ENCODE measurements at regions not wholly inside any gene's neighbourhood (a gene's known extent, or its start where the extent isn't known, plus 50 kb on each side); places are given as distances from the start of the nearest gene placed in this dataset.
"Not testable (repeated sequence)": the region's sequence is repeated elsewhere in the genome, so short reads cannot be mapped to it uniquely, and the experiment has no call there.

- not testable (repeated sequence) for H3K23me2 ChIP-seq (ENCODE audit: insufficient read length, low read depth, low read length, poor library complexity, severe bottlenecking); H4K91ac ChIP-seq (ENCODE audit: insufficient read length, low read depth, low read length); H3T11ph ChIP-seq (ENCODE audit: low read length); H2BK5ac ChIP-seq (ENCODE audit: insufficient read length, low read length); H3K27me3 ChIP-seq (ENCODE audit: insufficient read depth, low read length); H3K4me2 ChIP-seq (ENCODE audit: insufficient read depth, insufficient read length, low read length); H3K14ac ChIP-seq (ENCODE audit: insufficient read depth, low read length); DNase-seq; H3K4me1 ChIP-seq (ENCODE audit: insufficient read depth, low read length); H3K4ac ChIP-seq (ENCODE audit: low read depth, low read length); H3K18ac ChIP-seq (ENCODE audit: insufficient read length, low read depth, low read length); H3K23ac ChIP-seq (ENCODE audit: insufficient read length, low read depth, low read length); H3K36me3 Mint-ChIP-seq (ENCODE audit: insufficient read depth in 1 of 3, low read depth in 3 of 3); H3K27ac ChIP-seq (ENCODE audit: insufficient read length, low read depth, low read length); H3K56ac ChIP-seq (ENCODE audit: insufficient read length, low read depth, low read length); H3K79me1 ChIP-seq (ENCODE audit: insufficient read depth, low read depth, low read length, poor library complexity, severe bottlenecking); H3K79me2 ChIP-seq (ENCODE audit: insufficient read depth, low read length); H2BK120ac ChIP-seq (ENCODE audit: low read depth, low read length, poor library complexity, severe bottlenecking); H2BK12ac ChIP-seq (ENCODE audit: insufficient read length, low read depth, low read length); H3K27me3 Mint-ChIP-seq (ENCODE audit: low read depth); H4K5ac ChIP-seq (ENCODE audit: insufficient read length, low read depth, low read length); H3K9ac ChIP-seq (ENCODE audit: extremely low read depth, insufficient read length, low read length); H2BK15ac ChIP-seq (ENCODE audit: low read depth, low read length); H2BK20ac ChIP-seq (ENCODE audit: low read depth, low read length, poor library complexity, severe bottlenecking); H3K4me1 Mint-ChIP-seq; H3K27ac Mint-ChIP-seq; H2AFZ ChIP-seq (ENCODE audit: low read length); H4K8ac ChIP-seq (replicated peaks; ENCODE audit: insufficient read length, low read depth, low read length); H3K4me3 Mint-ChIP-seq; H2AK5ac ChIP-seq (ENCODE audit: insufficient read length, low read length); H4K20me1 ChIP-seq (ENCODE audit: control insufficient read depth, insufficient read depth, insufficient read length)
- H3K9me3 ChIP-seq (ENCODE audit: control insufficient read depth, low read depth, low read length): peaks cover 10% of the 10 kb centered on the region
- peaks cover 7 to 11% of the 10 kb centered on the region in 2 experiments for H3K9me3 Mint-ChIP-seq
- WGBS (ENCODE audit: extremely low coverage, insufficient read length, low lambda C conversion rate): no CpG with 5 or more reads among the region's 49 CpGs
Measured at GRCh38 chr14:19337232-19338059, 96.7 kb downstream of the POTEG start.

GRCh38 chr14:19338060-19338372, 96.1 kb downstream of the POTEG start:
- H3K4ac ChIP-seq (ENCODE audit: low read depth, low read length); H4K91ac ChIP-seq (ENCODE audit: insufficient read length, low read depth, low read length); H2BK20ac ChIP-seq (ENCODE audit: low read depth, low read length, poor library complexity, severe bottlenecking); H3K23me2 ChIP-seq (ENCODE audit: insufficient read length, low read depth, low read length, poor library complexity, severe bottlenecking); H2AFZ ChIP-seq (ENCODE audit: low read length); DNase-seq; H3K14ac ChIP-seq (ENCODE audit: insufficient read depth, low read length); H2AK5ac ChIP-seq (ENCODE audit: insufficient read length, low read length); H2BK120ac ChIP-seq (ENCODE audit: low read depth, low read length, poor library complexity, severe bottlenecking); H3K79me1 ChIP-seq (ENCODE audit: insufficient read depth, low read depth, low read length, poor library complexity, severe bottlenecking); H3K4me3 Mint-ChIP-seq; H3K27ac Mint-ChIP-seq; H3K9ac ChIP-seq (ENCODE audit: extremely low read depth, insufficient read length, low read length); H3K27me3 Mint-ChIP-seq (ENCODE audit: low read depth); H3K56ac ChIP-seq (ENCODE audit: insufficient read length, low read depth, low read length); H3K18ac ChIP-seq (ENCODE audit: insufficient read length, low read depth, low read length); H3K27me3 ChIP-seq (ENCODE audit: insufficient read depth, low read length); H3K36me3 Mint-ChIP-seq (ENCODE audit: insufficient read depth in 1 of 3, low read depth in 3 of 3); H4K20me1 ChIP-seq (ENCODE audit: control insufficient read depth, insufficient read depth, insufficient read length); H2BK12ac ChIP-seq (ENCODE audit: insufficient read length, low read depth, low read length); H3K23ac ChIP-seq (ENCODE audit: insufficient read length, low read depth, low read length); H3K4me2 ChIP-seq (ENCODE audit: insufficient read depth, insufficient read length, low read length); H3K79me2 ChIP-seq (ENCODE audit: insufficient read depth, low read length); H3K4me1 Mint-ChIP-seq; H2BK15ac ChIP-seq (ENCODE audit: low read depth, low read length); H3T11ph ChIP-seq (ENCODE audit: low read length); H3K27ac ChIP-seq (ENCODE audit: insufficient read length, low read depth, low read length); H3K4me1 ChIP-seq (ENCODE audit: insufficient read depth, low read length); H4K8ac ChIP-seq (replicated peaks; ENCODE audit: insufficient read length, low read depth, low read length); H2BK5ac ChIP-seq (ENCODE audit: insufficient read length, low read length); H4K5ac ChIP-seq (ENCODE audit: insufficient read length, low read depth, low read length): not testable (repeated sequence)
- H3K9me3 ChIP-seq (ENCODE audit: control insufficient read depth, low read depth, low read length): peaks cover 10% of the 10 kb centered on the region
- H3K9me3 Mint-ChIP-seq: peaks cover 9 to 14% of the 10 kb centered on the region in 2 experiments
- no CpG with 5 or more reads among the region's 11 CpGs for WGBS (ENCODE audit: extremely low coverage, insufficient read length, low lambda C conversion rate)

Measured in H9 (cell line).